Inferior parietal cortex (tissue), 1 donor: ENCODE measurements at regions not wholly inside any gene's neighbourhood (a gene's known extent, or its start where the extent isn't known, plus 50 kb on each side); places are given as distances from the start of the nearest gene placed in this dataset.

ENCODE experiments used
- DNase-seq: peaks from one replicate; pipeline ENCODE4 v3.0.0-alpha.2; 2016; ENCODE audit errors: extremely low spot score

GRCh38 chr5:142508591-142508990, 177.3 kb downstream of the FGF1 start:
- no peak for DNase-seq

- DNase-seq = no peak
Measured at GRCh38 chr5:142507531-142508372, 178.1 kb downstream of the FGF1 start.

GRCh38 chr5:142506756-142507155, 179.1 kb downstream of the FGF1 start:
- no peak for DNase-seq

GRCh38 chr5:142506046-142506445, 179.8 kb downstream of the FGF1 start:
- DNase-seq = no peak

- DNase-seq = no peak
Measured at GRCh38 chr5:142501890-142502289, 177.1 kb upstream of the SPRY4 start.

GRCh38 chr5:142500227-142500905, 175.5 kb upstream of the SPRY4 start:
- no peak for DNase-seq

GRCh38 chr5:142499591-142500226, 174.9 kb upstream of the SPRY4 start:
- no peak for DNase-seq

GRCh38 chr5:142498298-142498697, 173.5 kb upstream of the SPRY4 start:
- no peak for DNase-seq

- DNase-seq = no peak
Measured at GRCh38 chr5:142495531-142495930, 170.7 kb upstream of the SPRY4 start.

- DNase-seq = no peak
Measured at GRCh38 chr5:142493875-142494518, 169.2 kb upstream of the SPRY4 start.

- no peak for DNase-seq
Measured at GRCh38 chr5:142492781-142493281, 168.0 kb upstream of the SPRY4 start.

- no peak for DNase-seq
Measured at GRCh38 chr5:142491679-142492078, 166.9 kb upstream of the SPRY4 start.

- peak; percentile 25 for DNase-seq
Measured at GRCh38 chr5:142491270-142491669, 166.4 kb upstream of the SPRY4 start.

GRCh38 chr5:142486581-142486980, 161.8 kb upstream of the SPRY4 start:
- DNase-seq = no peak

GRCh38 chr5:142486020-142486419, 161.2 kb upstream of the SPRY4 start:
- no peak for DNase-seq

GRCh38 chr5:142484821-142485387, 160.1 kb upstream of the SPRY4 start:
- DNase-seq = no peak

GRCh38 chr5:142482207-142482606, 157.4 kb upstream of the SPRY4 start:
- DNase-seq = no peak

GRCh38 chr5:142481410-142481809, 156.6 kb upstream of the SPRY4 start:
- no peak for DNase-seq

GRCh38 chr5:142479854-142480519, 155.2 kb upstream of the SPRY4 start:
- no peak for DNase-seq

- DNase-seq = no peak
Measured at GRCh38 chr5:142479150-142479549, 154.3 kb upstream of the SPRY4 start.

GRCh38 chr5:142478113-142478512, 153.3 kb upstream of the SPRY4 start:
- no peak for DNase-seq
